Inflammatory macrophage treated with lipopolysaccharide for 1 hour (primary cell): ENCODE measurements at regions not wholly inside any gene's neighbourhood (a gene's known extent, or its start where the extent isn't known, plus 50 kb on each side); places are given as distances from the start of the nearest gene placed in this dataset.
"Not testable (repeated sequence)": the region's sequence is repeated elsewhere in the genome, so short reads cannot be mapped to it uniquely, and the experiment has no call there.

Source experiments
- DNase-seq, 2 donors: peaks; one replicate each; pipeline ENCODE4 v3.0.0-alpha.2; 2020 to 2022

GRCh38 chr19:27746691-27747380, 1466.1 kb downstream of the UQCRFS1 start:
- DNase-seq = no peak

- DNase-seq = no peak
Observed at GRCh38 chr19:27745978-27746542, 1466.9 kb downstream of the UQCRFS1 start.

- DNase-seq = no peak
Observed at GRCh38 chr19:27744926-27745768, 1467.8 kb downstream of the UQCRFS1 start.

- DNase-seq = no peak
Observed at GRCh38 chr19:27742041-27742440, 1470.9 kb downstream of the UQCRFS1 start.

- DNase-seq = no peak
Observed at GRCh38 chr19:27741236-27741635, 1471.7 kb downstream of the UQCRFS1 start.

GRCh38 chr19:27740396-27740795, 1472.6 kb downstream of the UQCRFS1 start:
- DNase-seq = no peak

GRCh38 chr19:27738569-27739193, 1474.3 kb downstream of the UQCRFS1 start:
- no peak for DNase-seq

GRCh38 chr19:27736225-27736624, 1476.7 kb downstream of the UQCRFS1 start:
- no peak for DNase-seq

- DNase-seq = no peak
Observed at GRCh38 chr19:27735314-27735713, 1477.6 kb downstream of the UQCRFS1 start.

GRCh38 chr19:27734496-27735220, 1478.3 kb downstream of the UQCRFS1 start:
- no peak for DNase-seq

- DNase-seq = no peak
Observed at GRCh38 chr19:27733551-27734266, 1479.2 kb downstream of the UQCRFS1 start.

- no peak for DNase-seq
Observed at GRCh38 chr19:27729332-27729731, 1483.6 kb downstream of the UQCRFS1 start.

GRCh38 chr19:27722625-27723024, 1490.3 kb downstream of the UQCRFS1 start:
- DNase-seq = no peak

GRCh38 chr19:27720155-27720554, 1492.8 kb downstream of the UQCRFS1 start:
- no peak for DNase-seq

- DNase-seq = no peak
Observed at GRCh38 chr19:27719034-27719433, 1493.9 kb downstream of the UQCRFS1 start.

GRCh38 chr19:27718234-27718633, 1494.7 kb downstream of the UQCRFS1 start:
- no peak for DNase-seq

GRCh38 chr19:27717825-27718224, 1495.1 kb downstream of the UQCRFS1 start:
- no peak for DNase-seq

- no peak for DNase-seq
Observed at GRCh38 chr19:27716922-27717321, 1496.0 kb downstream of the UQCRFS1 start.

- DNase-seq = no peak
Observed at GRCh38 chr19:27714857-27715256, 1498.1 kb downstream of the UQCRFS1 start.

GRCh38 chr19:27709496-27709895, 1503.5 kb downstream of the UQCRFS1 start:
- no peak for DNase-seq

GRCh38 chr19:27708986-27709385, 1504.0 kb downstream of the UQCRFS1 start:
- not testable (repeated sequence) for DNase-seq

- not testable (repeated sequence) for DNase-seq
Observed at GRCh38 chr19:27707026-27707425, 1505.9 kb downstream of the UQCRFS1 start.
